Right lobe of liver (tissue), 6 donors: ENCODE measurements at regions not wholly inside any gene's neighbourhood (a gene's known extent, or its start where the extent isn't known, plus 50 kb on each side); places are given as distances from the start of the nearest gene placed in this dataset.
"Not testable (repeated sequence)": the region's sequence is repeated elsewhere in the genome, so short reads cannot be mapped to it uniquely, and the experiment has no call there.

Source experiments
- ATAC-seq, 4 donors: fragments of 200-7000 bp; cut with Tn5 transposase; one replicate each; pipeline ENCODE4 v1.9.1; 2020; ENCODE audit warnings: mild to moderate bottlenecking in 4 of 4, moderate library complexity in 4 of 4
- DNase-seq, 3 donors: peaks; one replicate each; pipeline ENCODE4 v3.0.0-alpha.2; 2020
- H3K27ac ChIP-seq, 3 donors: fragments of 200-600 bp; one replicate each; pipeline ENCODE4 v1.8.0; 2022
- H3K27me3 ChIP-seq, 2 donors: fragments of 200-600 bp; one replicate each; pipeline ENCODE4 v1.8.0; 2022
- H3K36me3 ChIP-seq, 4 donors: fragments of 200-600 bp; sonication (generic) in 1 of 4; one replicate each; pipeline versions ENCODE4 v1.5.1 to v1.8.0; 2017 to 2022; ENCODE audit warnings: control low read depth in 1 of 4
- H3K4me1 ChIP-seq, 4 donors: fragments of 200-600 bp; sonication (generic) in 1 of 4; one replicate each; pipeline versions ENCODE4 v1.5.1 to v1.8.0; 2017 to 2022; ENCODE audit warnings: control low read depth in 1 of 4
- H3K4me3 ChIP-seq, 3 donors: fragments of 200-600 bp; one replicate each; pipeline ENCODE4 v1.8.0; 2022
- H3K9me3 ChIP-seq, 4 donors: fragments of 200-600 bp; sonication (generic) in 1 of 4; one replicate each; pipeline versions ENCODE4 v1.5.1 to v1.8.0; 2017 to 2022; ENCODE audit warnings: control low read depth in 1 of 4
- POLR2A ChIP-seq: fragments of 450-650 bp; IDR thresholded peaks from one replicate; pipeline ENCODE4 v1.6.1; 2017; ENCODE audit warnings: antibody characterized with exemption, mild to moderate bottlenecking
- WGBS: methylation state at CpG from one replicate; pipeline ENCODE4 v1.1.6; 2018; ENCODE audit warnings: low coverage, low lambda C conversion rate; ENCODE audit not compliant: insufficient coverage; ENCODE audit errors: missing lambda C conversion rate; 5-methylcytosine and 5-hydroxymethylcytosine counted together
- intact Hi-C, 2 donors: fragments of 100-400 bp; cut with DNase I; formaldehyde crosslinking; loops; one replicate each; pipeline versions ENCODE4 v1.11.2 to v1.14.1; 2022
- TF ChIP-seq, protein P1 (sequence below), 4 donors: fragments of 200-600 bp in 3 of 4; fragments of 450-650 bp in 1 of 4; IDR thresholded peaks; one replicate each; pipeline versions ENCODE4 v1.5.1 to v1.8.0; 2016 to 2022; ENCODE audit warnings: antibody characterized with exemption in 4 of 4, mild to moderate bottlenecking in 2 of 4
- donor health status: DM: no; HTN: yes; CAD: no.
- donor health status: DM: no; HTN: no; CAD: no.
- donor health status: DM: no; HTN: no; CAD: no.
- donor health status: DM: no; HTN: yes; CAD: no.
- donor health status: DM: no; HTN: yes; CAD: no.

DNA sequence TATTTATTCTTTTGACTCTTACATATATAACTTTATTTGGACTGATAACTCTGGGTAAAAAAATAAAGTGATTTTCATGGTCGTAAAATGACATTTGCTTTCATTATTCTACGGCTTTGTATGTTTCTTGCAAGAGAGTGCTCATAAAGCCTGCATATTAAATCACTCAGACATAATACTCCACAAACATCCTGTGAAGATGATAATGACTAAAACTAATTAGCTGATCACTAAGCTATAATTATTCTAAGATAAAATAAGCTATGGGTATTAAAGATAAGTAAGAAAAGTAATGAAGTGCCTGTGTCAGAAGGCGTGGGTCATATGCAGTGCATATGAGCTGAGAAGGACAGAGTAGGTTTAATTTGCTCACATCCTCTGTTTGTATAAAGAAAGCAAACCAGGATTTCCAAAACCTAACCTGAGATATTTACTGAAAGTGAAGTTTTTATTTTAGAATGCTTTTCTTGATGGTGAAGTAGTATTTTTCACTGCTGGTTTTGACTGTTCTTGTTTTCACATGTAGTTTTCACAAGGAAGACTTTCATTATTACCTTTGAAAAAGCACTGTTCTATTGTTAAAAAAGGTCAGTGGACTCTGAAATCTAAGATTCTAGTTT is 278.8 kb downstream of the AMY1C start:
- intact Hi-C loops, result no loop called here
- no peak for TF ChIP-seq POLR2A
- TF ChIP-seq, protein P1, sequence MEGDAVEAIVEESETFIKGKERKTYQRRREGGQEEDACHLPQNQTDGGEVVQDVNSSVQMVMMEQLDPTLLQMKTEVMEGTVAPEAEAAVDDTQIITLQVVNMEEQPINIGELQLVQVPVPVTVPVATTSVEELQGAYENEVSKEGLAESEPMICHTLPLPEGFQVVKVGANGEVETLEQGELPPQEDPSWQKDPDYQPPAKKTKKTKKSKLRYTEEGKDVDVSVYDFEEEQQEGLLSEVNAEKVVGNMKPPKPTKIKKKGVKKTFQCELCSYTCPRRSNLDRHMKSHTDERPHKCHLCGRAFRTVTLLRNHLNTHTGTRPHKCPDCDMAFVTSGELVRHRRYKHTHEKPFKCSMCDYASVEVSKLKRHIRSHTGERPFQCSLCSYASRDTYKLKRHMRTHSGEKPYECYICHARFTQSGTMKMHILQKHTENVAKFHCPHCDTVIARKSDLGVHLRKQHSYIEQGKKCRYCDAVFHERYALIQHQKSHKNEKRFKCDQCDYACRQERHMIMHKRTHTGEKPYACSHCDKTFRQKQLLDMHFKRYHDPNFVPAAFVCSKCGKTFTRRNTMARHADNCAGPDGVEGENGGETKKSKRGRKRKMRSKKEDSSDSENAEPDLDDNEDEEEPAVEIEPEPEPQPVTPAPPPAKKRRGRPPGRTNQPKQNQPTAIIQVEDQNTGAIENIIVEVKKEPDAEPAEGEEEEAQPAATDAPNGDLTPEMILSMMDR (IDR thresholded peaks at IDR 0.05), result no peak
- Histone ChIP-seq H3K36me3 (no peaks in the 10 kb centered on the region), H3K9me3 (no peaks in the 10 kb centered on the region), H3K4me3 (no peak overlapping the region), H3K4me1 (no peaks in the 10 kb centered on the region), H3K27me3 (no peaks in the 10 kb centered on the region), H3K27ac (no peak overlapping the region)
- 44% methylated on average over 3 of the region's 3 CpGs for WGBS
- no peak for ATAC-seq
- DNase-seq, result no peak

- TF ChIP-seq, protein P1 (IDR thresholded peaks at IDR 0.05), result no peak
- no peak for TF ChIP-seq POLR2A
- Histone ChIP-seq H3K9me3 (no peaks in the 10 kb centered on the region), H3K27ac (no peak overlapping the region), H3K27me3 (no peaks in the 10 kb centered on the region), H3K36me3 (no peaks in the 10 kb centered on the region), H3K4me1 (no peaks in the 10 kb centered on the region), H3K4me3 (no peak overlapping the region)
- DNase-seq, result no peak
- no peak for ATAC-seq
- WGBS, result 64% methylated on average over 1 of the region's 1 CpG
- intact Hi-C loops, result no loop called here
Measured at GRCh38 chr1:104029456-104029970, 279.8 kb downstream of the AMY1C start.

GRCh38 chr1:104056786-104057185 is 307.1 kb downstream of the AMY1C start:
- H3K4me3 ChIP-seq, result no peak overlapping the region
- DNase-seq (no peak), ATAC-seq (no peak)
- H3K4me1 ChIP-seq, result no peaks in the 10 kb centered on the region
- TF ChIP-seq, protein P1 (IDR thresholded peaks at IDR 0.05), result no peak
- TF ChIP-seq POLR2A, result no peak
- no peak overlapping the region for H3K27ac ChIP-seq
- WGBS, result 56% methylated on average over 5 of the region's 8 CpGs
- no peaks in the 10 kb centered on the region for H3K27me3 ChIP-seq
- H3K36me3 ChIP-seq, result no peaks in the 10 kb centered on the region
- no peaks in the 10 kb centered on the region for H3K9me3 ChIP-seq
- intact Hi-C loops, result no loop called here

- 28% methylated on average over 5 of the region's 6 CpGs for WGBS
- H3K36me3 ChIP-seq, ATAC-seq, intact Hi-C loops, H3K27ac ChIP-seq, H3K27me3 ChIP-seq, DNase-seq, H3K4me1 ChIP-seq, H3K4me3 ChIP-seq, H3K9me3 ChIP-seq: not testable (repeated sequence)
Measured at GRCh38 chr1:104057219-104057898, 307.7 kb downstream of the AMY1C start.

- H3K27ac ChIP-seq, H3K36me3 ChIP-seq, DNase-seq, H3K4me3 ChIP-seq, H3K4me1 ChIP-seq, H3K27me3 ChIP-seq, ATAC-seq, intact Hi-C loops, H3K9me3 ChIP-seq: not testable (repeated sequence)
- WGBS, result 60% methylated on average over 3 of the region's 3 CpGs
Measured at GRCh38 chr1:104061637-104062036, 311.9 kb downstream of the AMY1C start.
